A549 (cell line): ENCODE measurements at regions not wholly inside any gene's neighbourhood (a gene's known extent, or its start where the extent isn't known, plus 50 kb on each side); places are given as distances from the start of the nearest gene placed in this dataset.

ENCODE experiments used
- ATAC-seq, 2 experiments: fragments of 200-7000 bp in 1 of 2; fragments of >200 bp in 1 of 2; cut with Nextera tagmentation in 1 of 2; cut with Tn5 transposase in 1 of 2; 3 replicates each; pipeline versions ENCODE4 v1.8.0 to v1.9.1; 2018 to 2020; ENCODE audit warnings: mild to moderate bottlenecking in 1 of 2, moderate library complexity in 1 of 2
- CTCF ChIA-PET: fragments of 300-600 bp; sonication (Branson Sonifier 250); formaldehyde crosslinking; extraction: SDS; loops from one replicate; lab custom pipeline; 2021; ENCODE audit warnings: antibody characterized with exemption, inconsistent platforms; lab: Yijun Ruan, JAX
- POLR2A ChIA-PET: fragments of 350-600 bp; formaldehyde crosslinking; extraction: SDS; loops from one replicate; lab custom pipeline; 2021; ENCODE audit warnings: antibody characterized with exemption, inconsistent platforms; lab: Yijun Ruan, JAX
- DNase-seq, 2 experiments: peaks; one replicate each; pipeline versions ENCODE4 v3.0.0 to v3.0.0-alpha.2; 2011 to 2016; ENCODE audit warnings: low read depth in 1 of 2, low spot score in 1 of 2
- FAIRE-seq: peaks from 2 replicates; lab custom pipeline; 2011; peaks lifted over from hg19 to GRCh38; lab: Jason Lieb, UNC
- H3K27ac ChIP-seq, 2 experiments: fragments of >200 bp; sonication (Bioruptor Twin); formaldehyde crosslinking; 3 replicates each; pipeline ENCODE4 v1.5.1; 2016 to 2017
- H3K4me1 ChIP-seq: fragments of >200 bp; sonication (Bioruptor Twin); formaldehyde crosslinking; 3 replicates; pipeline ENCODE4 v1.6.1; 2016
- H3K4me2 ChIP-seq: fragments of >200 bp; sonication (Bioruptor Twin); formaldehyde crosslinking; 3 replicates; pipeline ENCODE4 v1.6.1; 2016
- H3K4me3 ChIP-seq: fragments of >200 bp; sonication (Bioruptor Twin); formaldehyde crosslinking; 3 replicates; pipeline ENCODE4 v1.5.1; 2016
- H3K9me3 ChIP-seq: fragments of >200 bp; sonication (Bioruptor Twin); formaldehyde crosslinking; 3 replicates; pipeline ENCODE4 v1.6.1; 2016
- CHD4 ChIP-seq: fragments of 200-600 bp; sonication (generic); IDR thresholded peaks from 2 replicates; pipeline ENCODE4 v1.6.1; 2016; ENCODE audit warnings: antibody characterized with exemption, mild to moderate bottlenecking, borderline replicate concordance
- EHF ChIP-seq: fragments of 250-450 bp; sonication (Bioruptor Pico); IDR thresholded peaks from 2 replicates; pipeline ENCODE4 v1.5.0; 2020; ENCODE audit warnings: mild to moderate bottlenecking
- EHMT2 ChIP-seq: fragments of 200-600 bp; sonication (generic); IDR thresholded peaks from 2 replicates; pipeline ENCODE4 v1.6.1; 2016; ENCODE audit warnings: antibody characterized with exemption, low read depth, mild to moderate bottlenecking, moderate library complexity
- EP300 ChIP-seq, 2 experiments: fragments of >200 bp; sonication (Bioruptor Twin); formaldehyde crosslinking; IDR thresholded peaks; 2 replicates in 1 of 2; 3 replicates in 1 of 2; pipeline ENCODE4 v1.6.1; 2016 to 2017
- ESRRA ChIP-seq: fragments of 150-350 bp; IDR thresholded peaks from 2 replicates; pipeline ENCODE4 v1.6.1; 2014; ENCODE audit warnings: mild to moderate bottlenecking, low read length, borderline replicate concordance
- FOSL2 ChIP-seq, 2 experiments: fragments of 450-650 bp in 1 of 2; fragments of >200 bp in 1 of 2; sonication (Bioruptor Twin) in 1 of 2; formaldehyde crosslinking; IDR thresholded peaks; 2 replicates each; pipeline versions ENCODE4 v1.5.0 to v1.6.1; 2016 to 2020; ENCODE audit warnings: mild to moderate bottlenecking in 1 of 2, moderate library complexity in 1 of 2
- NR3C1 ChIP-seq: fragments of >200 bp; sonication (Bioruptor Twin); formaldehyde crosslinking; IDR thresholded peaks from 3 replicates; pipeline ENCODE4 v1.6.1; 2017
- PHF8 ChIP-seq: fragments of 200-600 bp; sonication (generic); IDR thresholded peaks from 2 replicates; pipeline ENCODE4 v1.6.1; 2016; ENCODE audit warnings: low read depth, mild to moderate bottlenecking, antibody characterized with exemption, moderate library complexity, borderline replicate concordance
- RARB ChIP-seq: fragments of 250-450 bp; sonication (Bioruptor Pico); IDR thresholded peaks from 2 replicates; pipeline ENCODE4 v1.8.0; 2021; ENCODE audit warnings: mild to moderate bottlenecking, moderate library complexity
- RCOR1 ChIP-seq: fragments of 150-350 bp; IDR thresholded peaks from 2 replicates; pipeline ENCODE4 v1.6.1; 2014; ENCODE audit warnings: antibody characterized with exemption, low read length, low read depth
- REST ChIP-seq: fragments of 200-600 bp; sonication (generic); IDR thresholded peaks from 2 replicates; pipeline ENCODE4 v1.6.1; 2016; ENCODE audit warnings: antibody characterized with exemption, mild to moderate bottlenecking, moderate library complexity
- WGBS: methylation state at CpG from one replicate; pipeline ENCODE4 v1.1.6; 2017; ENCODE audit errors: missing lambda C conversion rate; 5-methylcytosine and 5-hydroxymethylcytosine counted together
- TF ChIP-seq, protein P1 (sequence below): fragments of 150-350 bp; IDR thresholded peaks from 2 replicates; pipeline ENCODE4 v1.6.1; 2014; ENCODE audit warnings: low read depth, mild to moderate bottlenecking, low read length
- TF ChIP-seq, protein P2 (sequence below): fragments of >200 bp; sonication (Bioruptor Twin); formaldehyde crosslinking; IDR thresholded peaks from 3 replicates; pipeline ENCODE4 v1.6.1; 2016

DNA sequence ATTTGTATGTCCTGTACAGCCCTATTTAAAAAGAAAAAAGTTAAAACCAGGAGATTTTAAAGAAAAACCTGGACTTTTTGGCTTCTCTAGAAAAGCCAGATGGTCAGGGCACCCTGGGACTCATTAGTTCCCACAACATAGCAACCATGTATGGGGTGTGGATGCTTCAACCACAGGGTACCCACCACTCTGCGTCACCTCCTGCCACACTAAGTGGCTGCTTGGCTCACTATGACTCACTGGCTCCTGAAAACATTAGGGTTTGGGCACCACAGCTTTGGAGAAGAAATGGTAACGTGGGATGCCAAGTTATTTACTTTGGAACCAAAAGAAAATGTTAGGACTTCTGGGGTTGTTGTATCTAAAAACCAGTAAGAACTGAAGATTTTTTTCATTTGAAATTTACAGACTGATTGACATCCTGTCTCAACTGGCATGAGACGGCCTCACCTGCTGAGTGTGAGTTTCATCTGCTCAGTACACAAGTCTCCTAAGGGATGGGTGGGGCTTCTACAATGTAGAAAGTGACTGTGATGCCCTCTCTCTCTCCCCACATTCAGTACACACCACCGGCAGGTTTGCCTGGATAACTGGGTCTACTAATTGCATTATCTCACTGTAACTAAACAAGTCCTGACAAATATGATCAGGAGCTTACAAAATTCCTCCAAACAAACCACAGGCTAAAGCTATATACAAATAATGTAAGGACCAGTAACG, 103.9 kb downstream of the ESM1 start (continued):
- TF ChIP-seq, protein P1, sequence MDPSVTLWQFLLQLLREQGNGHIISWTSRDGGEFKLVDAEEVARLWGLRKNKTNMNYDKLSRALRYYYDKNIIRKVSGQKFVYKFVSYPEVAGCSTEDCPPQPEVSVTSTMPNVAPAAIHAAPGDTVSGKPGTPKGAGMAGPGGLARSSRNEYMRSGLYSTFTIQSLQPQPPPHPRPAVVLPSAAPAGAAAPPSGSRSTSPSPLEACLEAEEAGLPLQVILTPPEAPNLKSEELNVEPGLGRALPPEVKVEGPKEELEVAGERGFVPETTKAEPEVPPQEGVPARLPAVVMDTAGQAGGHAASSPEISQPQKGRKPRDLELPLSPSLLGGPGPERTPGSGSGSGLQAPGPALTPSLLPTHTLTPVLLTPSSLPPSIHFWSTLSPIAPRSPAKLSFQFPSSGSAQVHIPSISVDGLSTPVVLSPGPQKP, result no peak
- TF ChIP-seq ESRRA (no peak), REST (no peak)

DNA sequence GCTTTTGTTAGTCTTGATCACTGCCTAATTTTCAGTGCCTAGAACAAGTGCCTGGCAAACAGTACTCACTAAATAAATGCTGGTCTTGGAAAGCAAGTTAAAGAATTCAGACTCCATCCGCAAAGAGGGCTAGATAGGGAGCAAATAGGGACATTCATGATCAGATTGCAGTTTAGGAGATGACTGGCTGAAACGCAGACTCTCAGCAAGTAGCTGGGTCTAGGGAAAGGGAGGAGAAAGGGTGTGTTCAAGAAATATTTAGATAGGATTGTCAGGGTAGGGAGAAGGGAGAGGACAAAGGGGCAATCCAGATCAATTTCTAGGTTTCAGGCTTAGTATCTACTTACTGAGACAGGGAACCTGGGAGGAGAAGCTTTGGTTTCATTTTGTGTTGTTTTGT, 108.4 kb downstream of the ESM1 start:
- Histone ChIP-seq H3K4me2 (no peak overlapping the region), H3K4me1 (no peaks in the 10 kb centered on the region), H3K27ac (no peak overlapping the region), H3K4me3 (no peak overlapping the region), H3K9me3 (no peaks in the 10 kb centered on the region)
- ChIA-PET CTCF (interaction anchor here (0.8 to 2.3 kb wide), 3 partner anchors 9 to 359 kb away, joined by 3 to 8 read pairs (median 4); partner anchors contain the start of gene SNX18), POLR2A (no interaction called here)
- DNase-seq, result no peak
- FAIRE-seq, result no peak
- ATAC-seq, result no peak
- no peak for TF ChIP-seq NR3C1
- TF ChIP-seq PHF8, result no peak
- TF ChIP-seq, protein P2, sequence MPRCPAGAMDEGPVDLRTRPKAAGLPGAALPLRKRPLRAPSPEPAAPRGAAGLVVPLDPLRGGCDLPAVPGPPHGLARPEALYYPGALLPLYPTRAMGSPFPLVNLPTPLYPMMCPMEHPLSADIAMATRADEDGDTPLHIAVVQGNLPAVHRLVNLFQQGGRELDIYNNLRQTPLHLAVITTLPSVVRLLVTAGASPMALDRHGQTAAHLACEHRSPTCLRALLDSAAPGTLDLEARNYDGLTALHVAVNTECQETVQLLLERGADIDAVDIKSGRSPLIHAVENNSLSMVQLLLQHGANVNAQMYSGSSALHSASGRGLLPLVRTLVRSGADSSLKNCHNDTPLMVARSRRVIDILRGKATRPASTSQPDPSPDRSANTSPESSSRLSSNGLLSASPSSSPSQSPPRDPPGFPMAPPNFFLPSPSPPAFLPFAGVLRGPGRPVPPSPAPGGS, result no peak
- TF ChIP-seq EP300 (IDR thresholded peaks at IDR 0.05), result no peak
- no peak for TF ChIP-seq RCOR1
- no peak for TF ChIP-seq CHD4
- no peak for TF ChIP-seq FOSL2 (IDR thresholded peaks at IDR 0.05)
- no peak for TF ChIP-seq FOSL2 (CRISPR knock-in tag; IDR thresholded peaks at IDR 0.05)
- TF ChIP-seq ESRRA, result no peak
- no peak for TF ChIP-seq RARB (CRISPR knock-in tag)
- TF ChIP-seq EHF (CRISPR knock-in tag), result no peak
- 50% methylated on average over 2 of the region's 2 CpGs for WGBS

GRCh38 chr5:54876556-54876955, 108.8 kb downstream of the ESM1 start:
- TF ChIP-seq EHMT2, result no peak
- 49% methylated on average over 6 of the region's 6 CpGs for WGBS
- no peaks in the 10 kb centered on the region for H3K4me1 ChIP-seq
- no peak overlapping the region for H3K4me2 ChIP-seq
- DNase-seq (no peak), ATAC-seq (no peak), FAIRE-seq (no peak)
- no peaks in the 10 kb centered on the region for H3K9me3 ChIP-seq
- no peak overlapping the region for H3K4me3 ChIP-seq
- POLR2A ChIA-PET, result no interaction called here
- CTCF ChIA-PET, result interaction anchor here (0.8 to 1.2 kb wide), 2 partner anchors 9 to 12 kb away, joined by 3 to 4 read pairs; no protein-coding TSS in a partner anchor
- no peak overlapping the region for H3K27ac ChIP-seq
